COLO829 (cell line): ENCODE measurements at regions not wholly inside any gene's neighbourhood (a gene's known extent, or its start where the extent isn't known, plus 50 kb on each side); places are given as distances from the start of the nearest gene placed in this dataset.
"Not testable (repeated sequence)": the region's sequence is repeated elsewhere in the genome, so short reads cannot be mapped to it uniquely, and the experiment has no call there.

ENCODE experiments used
- DNase-seq: peaks from one replicate; pipeline ENCODE4 v3.0.0; 2012; ENCODE audit warnings: low spot score

DNA sequence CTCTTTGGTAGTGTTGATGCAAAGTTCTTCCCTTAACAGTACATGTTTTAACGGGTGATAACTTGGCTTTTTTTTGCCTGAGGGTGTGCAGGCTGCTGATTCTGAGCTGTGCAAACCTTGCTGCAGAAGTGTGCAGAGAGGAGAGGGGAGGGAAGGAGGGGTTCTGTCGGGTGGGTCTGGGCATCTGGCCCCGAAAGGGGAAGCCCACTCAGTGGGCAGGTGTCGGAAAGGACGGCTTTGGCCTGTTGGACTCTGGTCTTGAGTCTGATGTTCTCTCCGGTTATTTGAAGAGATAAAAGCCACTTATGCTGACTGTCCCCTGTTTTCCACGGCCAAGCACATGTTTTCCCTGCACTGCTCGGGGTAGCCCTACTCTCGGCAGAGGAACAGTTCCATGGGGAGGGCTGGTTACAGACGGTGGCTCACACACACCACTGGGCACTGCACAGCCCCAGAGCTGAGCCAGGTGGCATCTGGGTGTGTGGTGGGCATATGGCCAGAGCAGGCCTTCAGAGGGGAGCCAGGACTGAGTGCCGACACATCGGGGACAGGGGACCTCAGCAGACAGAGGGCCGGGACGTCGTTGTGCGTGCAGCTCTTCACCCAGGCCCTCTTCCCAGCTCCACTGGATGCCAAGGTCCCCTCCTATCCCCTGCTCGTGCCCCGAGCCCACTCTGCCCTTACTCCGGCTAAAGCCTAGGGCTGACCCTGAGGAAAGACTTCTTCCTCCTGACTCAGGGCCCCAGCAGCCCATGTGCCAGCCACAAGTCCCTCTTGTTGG lies 93.2 kb downstream of the TEX29 start:
- DNase-seq: no peak

DNA sequence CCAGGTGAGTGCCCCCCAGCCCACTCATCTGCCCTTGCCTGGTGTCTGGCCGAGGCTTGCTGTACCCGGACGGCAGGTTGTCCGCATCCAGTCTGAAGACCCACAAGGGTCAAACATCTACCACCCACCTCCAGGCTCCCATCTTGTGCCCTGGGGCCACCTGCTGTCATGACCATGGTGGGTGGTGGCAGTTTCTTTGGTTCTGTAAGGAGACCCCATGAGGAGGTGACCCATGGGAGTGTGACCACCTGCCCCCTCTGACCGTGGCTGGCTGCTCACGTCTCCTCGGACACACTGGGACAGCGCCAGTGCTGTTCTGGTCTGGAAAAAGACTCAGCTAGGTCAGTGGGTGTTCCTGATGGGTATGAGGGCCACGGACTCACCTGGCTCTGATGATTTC lies 93.9 kb downstream of the TEX29 start:
- DNase-seq: no peak

- no peak for DNase-seq
Observed at GRCh38 chr13:111415246-111415645, 94.8 kb downstream of the TEX29 start.

- DNase-seq: no peak
Observed at GRCh38 chr13:111415765-111416164, 95.3 kb downstream of the TEX29 start.

GRCh38 chr13:111418101-111418500 lies 97.7 kb downstream of the TEX29 start:
- no peak for DNase-seq

- DNase-seq: no peak
Observed at GRCh38 chr13:111420113-111420876, 99.9 kb downstream of the TEX29 start.

DNA sequence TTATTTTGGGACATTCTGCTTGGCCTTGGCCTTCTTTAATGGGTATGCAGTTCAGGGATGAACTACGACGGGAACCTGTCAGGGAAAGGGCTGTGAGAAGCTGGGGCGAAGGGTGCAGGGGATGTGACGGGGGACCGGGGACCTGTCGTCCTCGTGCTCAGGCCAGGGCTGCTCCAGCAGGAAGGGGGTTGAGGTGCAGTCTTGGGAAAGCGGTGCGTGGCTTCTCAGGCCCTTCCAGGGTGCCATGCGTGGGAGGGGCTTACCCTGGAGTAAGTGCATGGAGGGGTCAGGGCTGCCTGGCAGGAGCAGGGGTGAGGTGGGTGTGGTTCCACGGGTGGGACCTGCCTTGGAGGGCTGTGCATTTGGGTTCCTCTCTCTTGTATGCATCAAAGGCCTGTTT lies 100.8 kb downstream of the TEX29 start:
- DNase-seq: no peak

- DNase-seq: no peak
Observed at GRCh38 chr13:111422348-111422747, 101.9 kb downstream of the TEX29 start.

GRCh38 chr13:111423168-111423785 lies 102.8 kb downstream of the TEX29 start:
- no peak for DNase-seq

DNA sequence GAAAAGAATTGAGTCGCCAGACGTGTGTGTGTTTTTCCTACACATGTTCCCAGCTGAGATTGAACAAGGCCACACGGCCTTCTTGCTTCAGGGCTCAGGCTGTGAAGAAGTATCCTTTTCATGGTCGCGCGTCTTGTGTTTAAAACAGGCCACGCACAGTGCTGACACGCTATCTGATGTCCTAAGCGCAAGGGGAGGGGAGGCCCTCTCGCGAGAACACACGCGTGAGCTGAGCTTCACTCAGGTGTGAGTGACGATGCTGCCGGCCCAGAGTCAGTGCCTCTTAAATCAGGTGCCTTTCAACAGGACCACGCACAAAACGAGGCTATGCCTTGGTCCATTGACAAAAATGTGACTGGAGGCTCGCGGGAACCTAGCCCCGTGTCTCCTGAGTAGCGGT lies 103.7 kb downstream of the TEX29 start:
- DNase-seq: no peak

DNA sequence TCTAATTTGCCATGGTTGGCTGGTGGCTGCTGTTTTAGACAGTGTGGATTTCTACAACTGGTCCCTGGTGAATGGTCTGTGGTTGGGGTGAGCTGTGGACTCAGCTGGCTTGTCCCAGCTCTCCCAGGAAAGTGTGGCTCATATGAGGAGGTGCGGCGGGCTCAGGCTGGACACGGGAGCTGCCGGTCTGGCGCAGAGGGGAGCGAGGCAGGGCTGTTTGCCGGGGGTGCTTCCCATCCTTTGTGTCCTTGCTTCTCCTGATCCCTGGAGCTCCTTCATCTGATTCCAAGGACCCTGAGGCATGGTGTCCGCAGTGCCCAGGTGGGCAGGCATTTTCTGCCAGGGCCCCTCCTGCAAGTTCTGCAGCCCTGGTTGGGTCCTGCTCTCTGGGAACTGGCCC lies 104.9 kb downstream of the TEX29 start:
- no peak for DNase-seq

- peak; percentile 43 for DNase-seq
Observed at GRCh38 chr13:111429064-111429558, 108.7 kb downstream of the TEX29 start.

GRCh38 chr13:111431206-111431605 lies 110.8 kb downstream of the TEX29 start:
- no peak for DNase-seq

- DNase-seq: no peak
Observed at GRCh38 chr13:111434578-111435159, 114.2 kb downstream of the TEX29 start.

GRCh38 chr13:111436446-111436845 lies 116.0 kb downstream of the TEX29 start:
- no peak for DNase-seq

GRCh38 chr13:111437417-111437816 lies 117.0 kb downstream of the TEX29 start:
- no peak for DNase-seq

DNA sequence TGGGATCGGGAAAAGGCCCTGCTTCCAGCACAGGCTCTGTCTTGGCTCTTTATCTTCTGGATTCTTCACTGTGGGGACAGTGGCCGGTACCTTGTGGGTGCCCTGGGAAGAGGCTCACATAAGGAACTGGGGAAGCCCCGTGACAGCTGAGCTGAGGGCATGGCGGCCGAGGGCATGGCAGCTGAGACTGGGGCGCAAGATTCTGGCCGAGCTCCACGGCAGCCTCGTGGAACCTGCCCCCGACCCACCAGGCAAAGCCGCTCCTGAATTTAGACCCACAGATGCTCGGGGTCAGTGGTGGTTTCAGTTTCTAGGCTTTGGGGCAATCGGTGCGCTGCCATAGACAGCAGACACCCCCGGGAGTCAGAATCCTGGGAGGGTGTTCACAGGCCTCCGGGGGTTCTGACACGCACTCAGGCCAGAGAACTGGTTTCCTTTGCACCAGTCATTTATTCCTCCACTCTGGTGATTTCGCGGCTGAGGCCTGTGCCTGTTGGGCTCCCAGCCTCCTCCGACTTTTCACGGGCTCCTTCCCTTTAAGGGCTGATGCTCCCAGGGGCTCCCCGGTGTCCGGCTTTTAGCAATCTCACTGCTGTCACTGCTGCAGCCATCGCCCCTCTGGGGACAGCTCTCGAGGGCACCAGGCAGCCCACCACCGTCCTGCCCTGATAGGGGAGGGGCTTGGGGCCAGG lies 117.6 kb downstream of the TEX29 start:
- no peak for DNase-seq

- DNase-seq: not testable (repeated sequence)
Observed at GRCh38 chr13:111440492-111440891, 120.0 kb downstream of the TEX29 start.

DNA sequence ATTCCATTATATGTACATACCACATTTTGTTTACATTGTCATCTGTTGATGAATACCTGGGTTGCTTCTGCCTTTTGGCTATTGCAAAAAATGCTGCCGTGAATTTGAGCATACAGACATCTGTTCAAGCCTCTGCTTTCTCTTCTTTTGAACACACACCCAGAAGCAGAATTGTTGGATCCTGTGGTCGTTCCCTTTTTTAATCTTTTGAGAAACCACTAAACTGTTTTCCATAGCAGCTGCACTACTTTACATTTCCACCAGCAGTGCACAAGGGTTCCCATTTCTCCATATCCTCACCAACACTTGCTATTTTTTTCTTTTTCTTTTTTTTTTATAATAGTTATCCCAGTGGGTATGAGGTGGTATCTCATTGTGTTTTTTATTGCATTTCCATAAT lies 123.5 kb downstream of the TEX29 start:
- no peak for DNase-seq

DNA sequence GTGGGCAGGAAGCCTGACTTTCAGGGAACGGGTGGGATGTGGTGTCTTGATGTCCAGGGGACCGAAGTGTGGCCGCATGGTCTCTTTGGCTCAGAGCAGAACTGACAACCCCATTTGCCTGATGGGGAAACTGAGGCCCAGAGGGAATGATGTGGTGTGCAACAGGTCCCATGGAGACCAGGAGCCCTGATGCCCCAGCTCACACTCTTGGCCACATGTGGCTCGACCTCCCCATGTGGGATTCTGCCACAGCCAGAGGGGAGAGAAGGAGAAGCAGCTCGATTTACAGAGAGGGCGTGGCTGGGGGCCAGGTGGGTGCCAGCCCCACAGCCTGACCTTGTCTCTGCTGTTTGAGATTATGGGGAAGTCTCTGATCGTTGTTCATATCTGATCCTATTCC lies 128.1 kb downstream of the TEX29 start:
- DNase-seq: no peak

GRCh38 chr13:111449041-111449440 lies 128.6 kb downstream of the TEX29 start:
- DNase-seq: no peak

- no peak for DNase-seq
Observed at GRCh38 chr13:111451402-111451801, 131.0 kb downstream of the TEX29 start.
